ENCODE measurements at regions not wholly inside any gene's neighbourhood (a gene's known extent, or its start where the extent isn't known, plus 50 kb on each side); places are given as distances from the start of the nearest gene placed in this dataset.

DNA sequence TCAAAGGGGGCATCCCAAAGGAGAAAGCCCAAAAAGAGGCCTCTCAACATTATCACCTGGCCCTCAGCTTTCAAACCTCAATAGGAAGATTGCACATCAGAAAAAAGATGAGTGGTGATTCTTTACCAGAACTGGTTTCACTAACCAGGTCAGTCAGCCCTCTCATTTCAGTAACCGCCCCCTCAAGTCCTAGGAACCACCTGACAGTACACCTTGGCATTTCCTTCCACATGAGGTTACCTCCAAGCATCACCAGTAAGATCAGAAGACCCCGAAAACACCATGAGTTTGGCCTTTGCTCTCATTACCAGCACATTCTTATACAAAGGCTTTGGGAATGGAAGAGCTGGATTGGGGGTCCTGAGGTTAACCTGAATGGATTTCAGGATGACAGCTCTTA, 200.5 kb downstream of the SUCLA2 start:
- H3K27me3 ChIP-seq (ENCODE audit: control insufficient read depth in 2 of 2, insufficient read depth in 2 of 2, low read length in 2 of 2), result no peaks in the 10 kb centered on the region
- H3K4me1 ChIP-seq (ENCODE audit: control insufficient read depth in 1 of 2, insufficient read depth in 2 of 2, low read length in 2 of 2), result no peaks in the 10 kb centered on the region
- H3K4me2 ChIP-seq (replicated peaks; ENCODE audit: extremely low read depth, low read length, poor library complexity, severe bottlenecking), result no peak overlapping the region
- no peak overlapping the region for H3K4me3 ChIP-seq (replicated peaks in 1 of 3; ENCODE audit: low read depth in 2 of 3, low read length in 3 of 3)
- TF ChIP-seq CTCF (IDR thresholded peaks at IDR 0.05), result no peak
- peaks cover 0 to 6% (median 2%) of the 10 kb centered on the region in 7 donors for H3K9me3 Mint-ChIP-seq
- H3K9me3 ChIP-seq (replicated peaks in 1 of 2; ENCODE audit: control insufficient read depth in 1 of 2, insufficient read depth in 1 of 2, low read length in 2 of 2), result no peaks in the 10 kb centered on the region
- H4K20me1 ChIP-seq (ENCODE audit: insufficient read depth, low read length), result no peaks in the 10 kb centered on the region
- no peaks in the 10 kb centered on the region for H3K4me1 Mint-ChIP-seq
- no peak overlapping the region for H3K4me3 Mint-ChIP-seq
- H3K27ac Mint-ChIP-seq, result no peak overlapping the region
- H3K27ac ChIP-seq (ENCODE audit: low read depth in 1 of 2, low read length in 2 of 2), result no peak overlapping the region
- no CpG with 5 or more reads among the region's 2 CpGs for whole genome bisulfite sequencing (ENCODE audit: insufficient coverage)
- no peaks in the 10 kb centered on the region for H3K79me2 ChIP-seq (ENCODE audit: insufficient read depth, low read length)
- no peaks in the 10 kb centered on the region for H3K36me3 ChIP-seq (replicated peaks in 1 of 2; ENCODE audit: control insufficient read depth in 1 of 2, insufficient read depth in 2 of 2, low read length in 2 of 2)
- DNase-seq, result no peak
- intact Hi-C loops (cut with micrococcal nuclease), result no loop called here
- no peak overlapping the region for H2AFZ ChIP-seq (ENCODE audit: insufficient read depth, low read depth, low read length, poor library complexity, severe bottlenecking)
- H3K27me3 Mint-ChIP-seq (ENCODE audit: low read depth in 3 of 3), result peaks cover 0 to 2% (median 1%) of the 10 kb centered on the region in 3 donors
- H3K9ac ChIP-seq (ENCODE audit: insufficient read depth, low read length, poor library complexity, severe bottlenecking), result no peak overlapping the region
- no peaks in the 10 kb centered on the region for H3K36me3 Mint-ChIP-seq

- H3K36me3 ChIP-seq (replicated peaks in 1 of 2; ENCODE audit: control insufficient read depth in 1 of 2, insufficient read depth in 2 of 2, low read length in 2 of 2), result no peaks in the 10 kb centered on the region
- DNase-seq, result no peak
- H3K4me1 ChIP-seq (ENCODE audit: control insufficient read depth in 1 of 2, insufficient read depth in 2 of 2, low read length in 2 of 2), result no peaks in the 10 kb centered on the region
- H3K79me2 ChIP-seq (ENCODE audit: insufficient read depth, low read length), result no peaks in the 10 kb centered on the region
- TF ChIP-seq CTCF (IDR thresholded peaks at IDR 0.05), result no peak
- no peaks in the 10 kb centered on the region for H4K20me1 ChIP-seq (ENCODE audit: insufficient read depth, low read length)
- H3K27ac ChIP-seq (ENCODE audit: low read depth in 1 of 2, low read length in 2 of 2), result no peak overlapping the region
- no peaks in the 10 kb centered on the region for H3K27me3 ChIP-seq (ENCODE audit: control insufficient read depth in 2 of 2, insufficient read depth in 2 of 2, low read length in 2 of 2)
- intact Hi-C loops (cut with micrococcal nuclease), result no loop called here
- H2AFZ ChIP-seq (ENCODE audit: insufficient read depth, low read depth, low read length, poor library complexity, severe bottlenecking), result no peak overlapping the region
- H3K9me3 Mint-ChIP-seq, result peaks cover 0 to 6% (median 2%) of the 10 kb centered on the region in 7 donors
- no peaks in the 10 kb centered on the region for H3K9me3 ChIP-seq (replicated peaks in 1 of 2; ENCODE audit: control insufficient read depth in 1 of 2, insufficient read depth in 1 of 2, low read length in 2 of 2)
- no peak overlapping the region for H3K27ac Mint-ChIP-seq
- no peaks in the 10 kb centered on the region for H3K36me3 Mint-ChIP-seq
- no peak overlapping the region for H3K4me3 ChIP-seq (replicated peaks in 1 of 3; ENCODE audit: low read depth in 2 of 3, low read length in 3 of 3)
- no peak overlapping the region for H3K4me3 Mint-ChIP-seq
- H3K9ac ChIP-seq (ENCODE audit: insufficient read depth, low read length, poor library complexity, severe bottlenecking), result no peak overlapping the region
- H3K27me3 Mint-ChIP-seq (ENCODE audit: low read depth in 3 of 3), result peaks cover 0 to 1% (median 0%) of the 10 kb centered on the region in 3 donors
- H3K4me1 Mint-ChIP-seq, result no peaks in the 10 kb centered on the region
- H3K4me2 ChIP-seq (replicated peaks; ENCODE audit: extremely low read depth, low read length, poor library complexity, severe bottlenecking), result no peak overlapping the region
Observed at GRCh38 chr13:47798906-47799305, 202.2 kb downstream of the SUCLA2 start.
